Neural progenitor cell (in vitro differentiated cells): ENCODE measurements at regions not wholly inside any gene's neighbourhood (a gene's known extent, or its start where the extent isn't known, plus 50 kb on each side); places are given as distances from the start of the nearest gene placed in this dataset.

Source experiments
- CTCF ChIP-seq: fragments of 200-600 bp; sonication (generic); IDR thresholded peaks from 2 replicates; pipeline ENCODE4 v1.5.1; 2017; ENCODE audit warnings: antibody characterized with exemption, mild to moderate bottlenecking
- EZH2 ChIP-seq: fragments of 200-600 bp; sonication (generic); IDR thresholded peaks from 2 replicates; pipeline ENCODE4 v1.6.1; 2017; ENCODE audit warnings: antibody characterized with exemption, mild to moderate bottlenecking, moderate library complexity
- EZH2phosphoT487 ChIP-seq: fragments of 200-600 bp; sonication (generic); IDR thresholded peaks from 2 replicates; pipeline ENCODE4 v1.6.1; 2017; ENCODE audit warnings: antibody characterized with exemption

GRCh38 chr1:59015708-59016107, 231.9 kb upstream of the JUN start:
- no peak for TF ChIP-seq EZH2phosphoT487
- TF ChIP-seq CTCF = no peak
- no peak for TF ChIP-seq EZH2
